SK-N-MC (cell line): ENCODE measurements at regions not wholly inside any gene's neighbourhood (a gene's known extent, or its start where the extent isn't known, plus 50 kb on each side); places are given as distances from the start of the nearest gene placed in this dataset.

ENCODE experiments used
- DNase-seq: peaks from one replicate; pipeline ENCODE4 v3.0.0-alpha.2; 2011; ENCODE audit warnings: low read depth, low spot score
- H3K27ac ChIP-seq: fragments of 200-600 bp; sonication (generic); 2 replicates; pipeline ENCODE4 v1.5.1; 2016; ENCODE audit warnings: mixed run types
- H3K36me3 ChIP-seq: fragments of 200-600 bp; sonication (generic); 2 replicates; pipeline ENCODE4 v1.6.1; 2017; ENCODE audit warnings: antibody characterized with exemption, low read length, mixed read lengths; ENCODE audit not compliant: insufficient read depth
- H3K4me3 ChIP-seq: fragments of 200-600 bp; sonication (generic); 2 replicates; pipeline ENCODE4 v1.5.1; 2016
- H3K9ac ChIP-seq: fragments of 200-600 bp; sonication (generic); 2 replicates; pipeline ENCODE4 v1.8.0; 2017; ENCODE audit warnings: mixed run types, mixed read lengths; ENCODE audit not compliant: insufficient read length
- H3K9me3 ChIP-seq: fragments of 200-600 bp; sonication (generic); 2 replicates; pipeline ENCODE4 v1.6.1; 2017; ENCODE audit warnings: low read depth, mild to moderate bottlenecking, antibody characterized with exemption, low read length, moderate library complexity, mixed read lengths
- EZH2 ChIP-seq: fragments of 200-600 bp; sonication (generic); IDR thresholded peaks from one replicate; pipeline ENCODE4 v1.6.1; 2017; ENCODE audit warnings: antibody characterized with exemption
- FOXP2 ChIP-seq: optimal IDR thresholded peaks from 2 replicates; pipeline ENCODE3; 2011; ENCODE audit warnings: mild to moderate bottlenecking, moderate library complexity; ENCODE audit not compliant: insufficient read depth; ENCODE audit errors: extremely low read length, control extremely low read depth
- POLR2AphosphoS5 ChIP-seq: IDR thresholded peaks from 2 replicates; pipeline ENCODE4 v1.6.1; 2012; ENCODE audit warnings: mild to moderate bottlenecking, low read depth, low read length, borderline replicate concordance

GRCh38 chr4:133493776-133494175 lies 344.7 kb downstream of the PCDH10 start:
- Histone ChIP-seq H3K4me3 (no peak overlapping the region), H3K27ac (no peak overlapping the region), H3K9ac (no peak overlapping the region), H3K36me3 (no peaks in the 10 kb centered on the region), H3K9me3 (no peaks in the 10 kb centered on the region)
- no peak for TF ChIP-seq FOXP2
- TF ChIP-seq POLR2AphosphoS5: no peak
- no peak for TF ChIP-seq EZH2
- no peak for DNase-seq

- no peak for TF ChIP-seq FOXP2
- TF ChIP-seq EZH2: no peak
- TF ChIP-seq POLR2AphosphoS5: no peak
- Histone ChIP-seq H3K27ac (no peak overlapping the region), H3K36me3 (no peaks in the 10 kb centered on the region), H3K4me3 (no peak overlapping the region), H3K9me3 (no peaks in the 10 kb centered on the region), H3K9ac (no peak overlapping the region)
- no peak for DNase-seq
These were observed 344.1 kb downstream of the PCDH10 start for GRCh38 chr4:133493241-133493640.

GRCh38 chr4:133484287-133484686 lies 335.2 kb downstream of the PCDH10 start:
- H3K27ac ChIP-seq: no peak overlapping the region
- H3K9ac ChIP-seq: no peak overlapping the region

GRCh38 chr4:133483600-133484246 lies 334.6 kb downstream of the PCDH10 start:
- peak; percentile 18 for DNase-seq
- Histone ChIP-seq H3K27ac (no peak overlapping the region), H3K9me3 (no peaks in the 10 kb centered on the region), H3K4me3 (no peak overlapping the region), H3K9ac (no peak overlapping the region), H3K36me3 (no peaks in the 10 kb centered on the region)
- TF ChIP-seq FOXP2 (no peak), EZH2 (no peak), POLR2AphosphoS5 (no peak)

More at GRCh38 chr4:133484287-133484686, 335.2 kb downstream of the PCDH10 start:
- DNase-seq: no peak
- no peaks in the 10 kb centered on the region for H3K9me3 ChIP-seq
- TF ChIP-seq FOXP2 (no peak), POLR2AphosphoS5 (no peak), EZH2 (no peak)
- H3K36me3 ChIP-seq: no peaks in the 10 kb centered on the region
- H3K4me3 ChIP-seq: no peak overlapping the region

- H3K9ac ChIP-seq: no peak overlapping the region
- H3K4me3 ChIP-seq: no peak overlapping the region
- no peak overlapping the region for H3K27ac ChIP-seq
- no peaks in the 10 kb centered on the region for H3K36me3 ChIP-seq
- DNase-seq: no peak
- H3K9me3 ChIP-seq: no peaks in the 10 kb centered on the region
- no peak for TF ChIP-seq POLR2AphosphoS5
- no peak for TF ChIP-seq FOXP2
- TF ChIP-seq EZH2: no peak
These were observed 327.0 kb downstream of the PCDH10 start for GRCh38 chr4:133476063-133476462.

- TF ChIP-seq EZH2: no peak
- no peak overlapping the region for H3K4me3 ChIP-seq
- H3K36me3 ChIP-seq: no peaks in the 10 kb centered on the region
- DNase-seq: no peak
- H3K27ac ChIP-seq: no peak overlapping the region
- no peak overlapping the region for H3K9ac ChIP-seq
- H3K9me3 ChIP-seq: no peaks in the 10 kb centered on the region
These were observed 325.4 kb downstream of the PCDH10 start for GRCh38 chr4:133474501-133474900.

- TF ChIP-seq POLR2AphosphoS5 (no peak), EZH2 (no peak), FOXP2 (no peak)
- Histone ChIP-seq H3K9me3 (no peaks in the 10 kb centered on the region), H3K9ac (no peak overlapping the region), H3K27ac (no peak overlapping the region), H3K36me3 (no peaks in the 10 kb centered on the region), H3K4me3 (no peak overlapping the region)
- DNase-seq: no peak
These were observed 323.1 kb downstream of the PCDH10 start for GRCh38 chr4:133472244-133472643.

GRCh38 chr4:133467290-133467947 lies 318.3 kb downstream of the PCDH10 start:
- Histone ChIP-seq H3K27ac (no peak overlapping the region), H3K4me3 (no peak overlapping the region), H3K9me3 (no peaks in the 10 kb centered on the region), H3K9ac (no peak overlapping the region), H3K36me3 (no peaks in the 10 kb centered on the region)
- no peak for DNase-seq
- TF ChIP-seq FOXP2 (no peak), POLR2AphosphoS5 (no peak), EZH2 (no peak)

- DNase-seq: no peak
These were observed 315.9 kb downstream of the PCDH10 start for GRCh38 chr4:133465022-133465421.

More at GRCh38 chr4:133465022-133465421, 315.9 kb downstream of the PCDH10 start:
- TF ChIP-seq EZH2: no peak
- TF ChIP-seq FOXP2: no peak
- TF ChIP-seq POLR2AphosphoS5: no peak
- no peak overlapping the region for H3K9ac ChIP-seq
- no peaks in the 10 kb centered on the region for H3K36me3 ChIP-seq
- H3K9me3 ChIP-seq: no peaks in the 10 kb centered on the region
- H3K27ac ChIP-seq: no peak overlapping the region
- no peak overlapping the region for H3K4me3 ChIP-seq
